ENCODE measurements at regions not wholly inside any gene's neighbourhood (a gene's known extent, or its start where the extent isn't known, plus 50 kb on each side); places are given as distances from the start of the nearest gene placed in this dataset.
"Not testable (repeated sequence)": the region's sequence is repeated elsewhere in the genome, so short reads cannot be mapped to it uniquely, and the experiment has no call there.

DNA sequence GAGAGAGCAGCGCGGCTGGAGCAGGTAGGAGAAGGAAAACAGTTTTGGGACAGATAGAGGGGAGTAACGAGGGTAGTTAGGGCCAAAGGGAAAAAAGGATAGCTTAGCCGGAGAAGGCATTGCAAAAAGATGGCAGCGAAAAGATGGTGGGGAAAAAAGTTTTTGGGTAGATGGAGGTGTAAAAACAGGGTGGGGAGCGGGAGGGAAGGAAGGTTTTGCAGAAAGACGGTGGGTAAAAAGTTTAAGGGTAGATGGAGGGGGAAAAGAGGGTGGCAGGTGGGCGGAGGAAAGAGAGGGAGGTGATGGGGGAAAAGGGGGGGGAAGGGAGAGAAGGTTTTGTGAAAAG is 174.2 kb downstream of the USP22 start:
- H3K27ac Mint-ChIP-seq; H3K4me1 Mint-ChIP-seq (ENCODE audit: low read depth); H3K36me3 Mint-ChIP-seq (ENCODE audit: low read depth); H3K4me3 Mint-ChIP-seq; H3K9me3 Mint-ChIP-seq: not testable (repeated sequence)
- peaks cover 21% of the 10 kb centered on the region for H3K27me3 Mint-ChIP-seq (ENCODE audit: low read depth)

DNA sequence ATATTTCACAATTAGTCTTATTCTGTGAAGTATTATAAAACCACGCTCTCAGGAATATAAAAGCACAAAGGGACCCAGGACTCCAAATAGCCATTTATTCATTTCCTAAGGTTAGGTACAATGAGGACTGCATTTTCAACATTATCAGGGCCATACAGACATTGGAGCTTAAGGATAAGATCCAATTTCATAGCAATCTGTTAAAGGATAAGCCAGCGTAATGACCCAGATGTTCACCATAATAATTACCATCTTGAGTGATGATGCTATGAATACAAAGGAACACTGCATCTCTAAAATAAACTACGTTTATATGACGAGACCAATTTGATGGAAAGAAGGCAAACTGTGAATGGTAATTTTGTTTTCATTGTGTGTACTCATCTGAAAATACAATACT is 169.6 kb downstream of the USP22 start:
- not testable (repeated sequence) for H3K36me3 Mint-ChIP-seq (ENCODE audit: low read depth); H3K27ac Mint-ChIP-seq; H3K4me1 Mint-ChIP-seq (ENCODE audit: low read depth); H3K9me3 Mint-ChIP-seq; H3K4me3 Mint-ChIP-seq
- peaks cover 33% of the 10 kb centered on the region for H3K27me3 Mint-ChIP-seq (ENCODE audit: low read depth)

DNA sequence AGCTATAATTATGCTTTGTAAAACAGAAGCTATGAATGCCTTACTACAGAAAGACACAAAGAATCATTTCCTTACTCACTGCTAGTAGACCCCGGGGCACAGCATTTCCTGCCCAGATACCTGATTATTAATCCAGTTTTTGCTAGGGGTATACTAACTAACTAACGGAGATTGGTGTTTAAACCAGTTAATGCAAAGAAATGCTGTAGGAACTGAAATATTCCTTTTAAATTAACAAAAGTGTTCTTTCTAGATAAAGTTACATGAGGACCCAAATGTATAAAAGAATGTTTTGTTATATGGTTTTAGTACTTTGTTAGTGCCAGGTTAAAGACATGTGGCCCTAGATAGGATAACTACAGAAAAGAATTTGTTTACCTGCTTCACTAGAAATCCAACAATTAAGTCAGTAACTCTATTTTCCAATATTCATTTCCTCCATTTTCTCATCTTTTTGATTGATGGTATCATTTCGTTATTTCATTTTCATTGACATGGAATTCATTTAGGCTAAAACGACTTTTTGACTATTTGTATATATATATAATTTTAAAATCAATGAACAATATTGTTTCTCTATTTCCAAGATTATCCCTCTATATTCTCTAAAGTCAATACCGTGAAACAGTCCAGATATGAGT is 169.0 kb downstream of the USP22 start:
- H3K36me3 Mint-ChIP-seq (ENCODE audit: low read depth); H3K27ac Mint-ChIP-seq; H3K4me3 Mint-ChIP-seq; H3K4me1 Mint-ChIP-seq (ENCODE audit: low read depth); H3K9me3 Mint-ChIP-seq: not testable (repeated sequence)
- peaks cover 39% of the 10 kb centered on the region for H3K27me3 Mint-ChIP-seq (ENCODE audit: low read depth)

DNA sequence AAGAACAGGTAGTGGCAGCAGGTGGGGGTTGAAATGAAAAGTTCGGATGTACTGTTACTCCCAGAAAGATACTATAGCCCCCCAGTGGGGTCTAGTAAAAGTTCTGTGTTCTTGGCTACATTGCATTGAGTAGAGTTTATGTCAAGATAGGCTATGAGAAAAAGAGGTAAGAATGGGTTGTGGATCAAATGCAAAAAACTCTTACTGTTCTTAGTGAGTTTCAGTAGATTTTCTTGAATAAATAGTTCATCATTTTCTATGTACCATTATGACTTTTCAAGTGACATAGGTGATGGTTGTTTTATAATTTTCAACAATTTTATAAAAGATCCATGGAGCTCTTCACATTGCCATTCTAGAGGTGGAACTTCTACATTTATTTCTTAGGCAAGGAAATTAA is 165.4 kb downstream of the USP22 start:
- H3K27me3 Mint-ChIP-seq (ENCODE audit: low read depth): peaks cover 46% of the 10 kb centered on the region
- H3K36me3 Mint-ChIP-seq (ENCODE audit: low read depth); H3K27ac Mint-ChIP-seq; H3K4me1 Mint-ChIP-seq (ENCODE audit: low read depth); H3K4me3 Mint-ChIP-seq; H3K9me3 Mint-ChIP-seq: not testable (repeated sequence)

DNA sequence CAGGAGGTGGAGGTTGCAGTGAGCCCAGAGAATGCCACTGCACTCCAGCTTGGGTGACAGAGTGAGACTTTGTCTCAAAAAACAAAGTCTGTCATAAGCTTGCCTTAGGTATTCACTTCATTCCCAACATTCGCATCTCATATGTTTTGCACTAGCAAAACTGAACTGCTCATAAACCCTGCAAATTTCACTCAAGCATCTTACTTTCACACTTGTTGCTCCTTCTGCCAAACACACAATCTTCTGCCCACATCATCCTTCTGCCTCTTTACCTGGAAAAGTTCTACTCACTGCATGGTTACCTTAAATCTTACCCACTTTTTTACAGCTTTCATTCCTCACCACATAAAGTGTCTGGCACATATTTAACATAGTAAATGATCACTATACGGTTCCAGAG is 152.5 kb downstream of the USP22 start:
- Mint-ChIP-seq H3K4me1 (ENCODE audit: low read depth) (no peaks in the 10 kb centered on the region), H3K4me3 (no peak overlapping the region), H3K27ac (no peak overlapping the region), H3K27me3 (ENCODE audit: low read depth) (peaks cover 31% of the 10 kb centered on the region), H3K9me3 (no peaks in the 10 kb centered on the region), H3K36me3 (ENCODE audit: low read depth) (no peaks in the 10 kb centered on the region)

DNA sequence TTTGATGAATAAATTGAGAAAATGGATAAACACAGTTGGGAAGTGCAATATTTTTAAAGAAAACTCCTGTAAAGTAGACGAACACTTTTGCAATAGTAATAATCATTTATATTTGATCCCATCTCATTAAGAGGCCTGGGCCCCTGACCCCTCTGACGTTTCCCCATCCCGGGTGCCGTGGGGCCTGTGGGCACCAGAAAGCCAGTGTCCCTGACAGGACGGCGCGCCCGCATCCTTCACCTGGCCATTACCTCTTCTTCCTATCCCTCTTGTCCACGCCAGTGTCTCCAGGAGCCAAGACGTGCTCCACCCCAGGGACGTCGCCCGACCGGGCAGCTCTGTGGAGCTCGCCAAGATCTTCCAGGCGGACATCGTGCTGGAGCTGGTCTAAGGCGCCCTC is 147.4 kb downstream of the USP22 start:
- not testable (repeated sequence) for H3K27ac Mint-ChIP-seq; H3K9me3 Mint-ChIP-seq; H3K4me3 Mint-ChIP-seq; H3K27me3 Mint-ChIP-seq (ENCODE audit: low read depth); H3K4me1 Mint-ChIP-seq (ENCODE audit: low read depth); H3K36me3 Mint-ChIP-seq (ENCODE audit: low read depth)

DNA sequence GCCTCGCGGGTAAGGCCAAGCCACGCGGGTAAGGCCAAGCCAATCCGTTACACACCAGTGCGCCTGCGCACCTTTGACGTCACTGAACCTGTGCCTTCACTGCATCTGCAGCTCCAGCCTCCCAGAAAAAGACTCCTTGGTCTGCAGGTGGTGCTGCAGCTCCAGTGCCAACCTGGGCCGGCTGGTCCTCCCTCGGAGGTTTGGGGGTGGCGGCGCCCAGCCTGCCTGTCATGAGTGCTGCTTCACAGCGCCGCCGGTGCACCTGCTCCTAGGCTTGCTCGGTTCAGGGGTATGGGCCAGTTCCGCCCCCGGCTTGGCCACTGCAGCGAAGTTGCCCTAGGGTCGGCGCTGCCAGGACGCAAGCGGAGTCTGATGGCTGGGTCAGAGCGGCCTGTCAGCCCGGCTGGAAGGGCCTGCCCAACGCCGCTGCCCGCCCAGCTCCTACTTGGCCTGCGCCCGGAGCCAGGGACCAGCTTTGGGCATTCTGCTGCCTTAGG is 146.6 kb downstream of the USP22 start:
- H3K36me3 Mint-ChIP-seq (ENCODE audit: low read depth): no peaks in the 10 kb centered on the region
- H3K27ac Mint-ChIP-seq: no peak overlapping the region
- no peaks in the 10 kb centered on the region for H3K27me3 Mint-ChIP-seq (ENCODE audit: low read depth)
- H3K4me1 Mint-ChIP-seq (ENCODE audit: low read depth): peaks cover 3% of the 10 kb centered on the region
- H3K9me3 Mint-ChIP-seq: no peaks in the 10 kb centered on the region
- H3K4me3 Mint-ChIP-seq: no peak overlapping the region

DNA sequence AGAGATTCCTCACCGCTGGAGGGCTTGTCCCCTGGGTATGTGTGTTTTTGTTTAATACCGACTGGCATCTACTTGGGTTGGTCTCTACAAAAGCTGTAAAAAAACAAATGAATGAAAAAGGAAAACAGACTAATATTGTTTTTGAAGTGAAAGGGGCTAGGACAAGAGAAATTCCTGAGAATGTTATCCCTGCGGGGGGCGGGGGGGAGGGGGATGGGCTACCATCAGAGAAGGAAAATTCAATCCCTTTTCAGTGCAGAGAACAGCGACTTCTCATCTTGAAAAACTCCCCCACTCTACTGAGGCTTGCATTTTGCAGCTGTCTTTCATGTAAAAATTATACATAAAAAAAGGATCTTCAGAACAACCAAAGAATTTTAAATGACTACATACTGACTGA is 144.1 kb downstream of the USP22 start:
- peaks cover 20% of the 10 kb centered on the region for H3K27me3 Mint-ChIP-seq (ENCODE audit: low read depth)

DNA sequence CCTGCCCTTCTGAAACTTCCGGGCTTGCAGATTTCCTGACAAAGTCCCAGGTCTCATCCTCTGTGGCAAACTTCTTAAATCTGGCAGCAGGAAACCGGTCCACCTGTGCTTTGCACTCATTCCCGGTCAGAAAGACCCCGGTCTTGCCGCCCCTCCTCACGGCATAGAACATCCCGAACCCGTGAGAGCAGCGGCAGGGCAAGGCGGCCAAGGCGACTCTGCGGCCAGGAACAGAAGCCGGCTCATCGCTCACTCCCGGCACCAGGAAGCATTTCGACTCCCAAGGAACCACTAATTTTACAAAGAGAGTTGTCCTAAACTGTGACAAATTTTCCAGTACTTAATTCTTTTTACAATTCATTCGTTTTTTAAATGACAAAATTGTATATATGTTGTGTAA is 140.3 kb downstream of the USP22 start:
- peaks cover 45% of the 10 kb centered on the region for H3K27me3 Mint-ChIP-seq (ENCODE audit: low read depth)
- H3K9me3 Mint-ChIP-seq; H3K4me1 Mint-ChIP-seq (ENCODE audit: low read depth); H3K27ac Mint-ChIP-seq; H3K36me3 Mint-ChIP-seq (ENCODE audit: low read depth); H3K4me3 Mint-ChIP-seq: not testable (repeated sequence)

More for the DNA sequence above, 144.1 kb downstream of the USP22 start:
- not testable (repeated sequence) for H3K36me3 Mint-ChIP-seq (ENCODE audit: low read depth); H3K4me3 Mint-ChIP-seq; H3K4me1 Mint-ChIP-seq (ENCODE audit: low read depth); H3K9me3 Mint-ChIP-seq; H3K27ac Mint-ChIP-seq

DNA sequence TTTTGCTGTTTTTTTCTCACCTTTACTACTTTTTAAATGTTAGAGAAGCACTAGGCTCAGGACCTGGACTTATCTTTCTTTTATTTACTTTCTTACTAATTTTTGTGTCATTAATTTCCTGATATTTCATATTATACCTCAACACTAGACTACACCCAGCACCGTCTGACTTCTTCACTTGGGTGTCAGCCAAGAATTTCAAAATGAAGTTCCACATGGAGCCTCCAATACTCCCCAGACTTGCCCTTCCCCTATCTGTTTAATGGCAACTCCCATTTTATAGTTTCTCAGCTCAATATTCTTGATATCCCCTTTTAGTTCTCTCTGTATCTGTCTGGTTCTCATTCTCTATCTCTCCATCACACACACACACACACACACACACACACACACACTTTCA is 139.3 kb downstream of the USP22 start:
- peaks cover 45% of the 10 kb centered on the region for H3K27me3 Mint-ChIP-seq (ENCODE audit: low read depth)
- not testable (repeated sequence) for H3K36me3 Mint-ChIP-seq (ENCODE audit: low read depth); H3K4me1 Mint-ChIP-seq (ENCODE audit: low read depth); H3K27ac Mint-ChIP-seq; H3K9me3 Mint-ChIP-seq; H3K4me3 Mint-ChIP-seq

DNA sequence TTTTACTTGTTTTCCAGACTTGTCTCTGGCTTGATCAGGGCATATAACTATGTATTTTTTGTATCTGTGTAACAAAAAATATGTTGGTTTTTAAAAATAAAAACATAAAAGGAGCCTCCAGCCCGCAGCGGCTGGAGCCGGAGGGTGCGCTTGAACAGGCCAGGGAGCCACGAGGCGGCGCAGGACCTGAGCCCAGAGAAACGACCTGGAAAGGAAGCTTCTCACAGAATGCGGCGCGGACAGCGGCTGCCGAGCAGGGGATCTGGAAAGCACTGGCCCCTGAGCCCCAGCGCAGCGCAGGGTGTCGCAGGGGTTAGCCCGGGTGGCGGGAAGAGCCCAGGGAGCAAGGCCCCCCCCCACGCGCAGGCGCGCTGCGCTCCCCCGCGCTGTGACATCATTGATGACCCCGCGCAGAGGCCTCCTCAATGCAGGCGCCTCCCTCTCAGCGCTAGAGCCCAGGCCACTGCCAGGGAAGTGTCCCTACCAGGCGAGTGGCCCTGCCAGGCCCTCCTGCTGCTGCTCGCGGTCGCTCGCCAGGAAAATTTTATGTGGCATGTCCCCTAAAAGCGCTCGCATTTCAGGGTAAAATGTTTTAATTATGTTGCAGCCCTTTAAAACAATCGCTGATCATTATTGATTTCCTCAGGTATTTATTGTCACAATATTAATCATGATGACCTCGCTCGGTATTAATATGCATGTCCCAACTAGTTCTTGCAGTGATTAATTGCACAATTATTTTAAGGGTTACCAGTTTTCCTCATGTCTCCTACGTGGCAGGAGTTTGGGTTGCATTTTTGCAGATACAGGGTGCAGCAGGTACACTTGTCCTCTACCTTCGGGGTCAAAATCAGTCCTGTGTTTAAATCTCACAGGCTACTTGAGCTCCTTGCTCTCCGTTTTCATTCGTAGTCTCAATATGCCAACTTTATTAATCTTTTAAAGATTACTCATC is 134.2 kb downstream of the USP22 start:
- Mint-ChIP-seq H3K36me3 (ENCODE audit: low read depth) (no peaks in the 10 kb centered on the region), H3K27me3 (ENCODE audit: low read depth) (peaks cover 26% of the 10 kb centered on the region), H3K9me3 (no peaks in the 10 kb centered on the region), H3K4me1 (ENCODE audit: low read depth) (peaks cover 5% of the 10 kb centered on the region), H3K4me3 (peak overlapping the region; percentile 80), H3K27ac (peak overlapping the region; percentile 69)

DNA sequence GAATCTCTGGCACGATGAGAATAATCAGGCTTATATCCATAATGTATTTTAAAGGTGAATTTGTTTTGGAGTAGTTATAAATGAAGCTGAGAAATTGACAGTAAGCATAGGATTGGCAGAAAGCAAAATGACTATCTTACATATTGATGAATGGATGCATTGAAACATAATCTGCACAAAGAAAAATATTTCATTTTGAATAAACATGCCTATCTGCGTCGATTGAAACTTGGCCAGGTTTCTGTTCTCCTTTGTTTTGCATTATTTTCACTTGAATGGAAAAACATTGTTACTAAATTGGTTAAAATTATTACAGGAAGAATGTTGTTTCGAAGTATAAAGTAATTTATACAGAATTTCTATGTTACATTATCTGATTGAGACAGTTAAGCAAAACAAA is 128.2 kb downstream of the USP22 start:
- H3K4me1 Mint-ChIP-seq (ENCODE audit: low read depth): no peaks in the 10 kb centered on the region
- H3K27me3 Mint-ChIP-seq (ENCODE audit: low read depth): peaks cover 9% of the 10 kb centered on the region
- H3K9me3 Mint-ChIP-seq: peaks cover 7% of the 10 kb centered on the region
- no peak overlapping the region for H3K27ac Mint-ChIP-seq
- no peaks in the 10 kb centered on the region for H3K36me3 Mint-ChIP-seq (ENCODE audit: low read depth)
- no peak overlapping the region for H3K4me3 Mint-ChIP-seq

DNA sequence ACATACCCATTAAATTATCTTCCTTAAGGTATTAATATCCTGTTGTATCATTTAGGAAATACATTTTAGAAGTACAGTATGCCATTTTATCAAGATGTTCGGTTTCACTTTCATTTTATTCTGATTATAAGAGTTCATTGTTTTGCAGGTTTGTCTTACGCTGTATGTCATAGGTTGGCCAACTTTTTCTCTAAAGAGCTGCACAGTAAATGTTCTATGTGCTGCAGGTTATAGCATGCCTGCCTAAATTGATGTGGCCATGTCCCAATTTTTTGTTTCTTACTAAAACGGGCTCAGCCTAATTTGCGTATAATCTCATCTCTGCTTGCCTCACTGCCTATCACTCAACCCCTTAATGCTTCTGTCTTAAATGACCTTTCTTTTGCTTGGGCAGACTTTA is 126.4 kb downstream of the USP22 start:
- Mint-ChIP-seq H3K4me3 (no peak overlapping the region), H3K27ac (no peak overlapping the region), H3K36me3 (ENCODE audit: low read depth) (no peaks in the 10 kb centered on the region), H3K4me1 (ENCODE audit: low read depth) (no peaks in the 10 kb centered on the region), H3K27me3 (ENCODE audit: low read depth) (peaks cover 20% of the 10 kb centered on the region), H3K9me3 (peaks cover 7% of the 10 kb centered on the region)

DNA sequence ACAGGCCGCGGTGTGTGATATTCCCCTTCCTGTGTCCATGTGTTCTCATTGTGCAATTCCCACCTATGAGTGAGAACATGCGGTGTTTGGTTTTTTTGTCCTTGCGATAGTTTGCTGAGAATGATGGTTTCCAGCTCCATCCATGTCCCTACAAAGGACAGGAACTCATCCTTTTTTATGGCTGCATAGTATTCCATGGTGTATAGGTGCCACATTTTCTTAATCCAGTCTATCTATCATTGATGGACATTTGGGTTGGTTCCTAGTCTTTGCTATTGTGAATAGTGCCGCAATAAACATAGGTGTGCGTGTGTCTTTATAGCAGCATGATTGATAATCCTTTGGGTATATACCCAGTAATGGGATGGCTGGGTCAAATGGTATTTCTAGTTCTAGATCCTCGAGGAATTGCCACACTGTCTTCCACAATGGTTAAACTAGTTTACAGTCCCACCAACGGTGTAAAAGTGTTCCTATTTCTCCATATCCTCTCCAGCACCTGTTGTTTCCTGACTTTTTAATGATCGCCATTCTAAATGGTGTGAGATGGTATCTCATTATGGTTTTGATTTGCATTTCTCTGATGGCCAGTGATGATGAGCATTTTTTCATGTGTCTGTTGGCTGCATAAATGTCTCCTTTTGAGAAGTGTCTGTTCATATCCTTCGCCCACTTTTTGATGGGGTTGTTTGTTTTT is 125.1 kb downstream of the USP22 start:
- H3K36me3 Mint-ChIP-seq (ENCODE audit: low read depth); H3K9me3 Mint-ChIP-seq; H3K27ac Mint-ChIP-seq; H3K4me1 Mint-ChIP-seq (ENCODE audit: low read depth); H3K4me3 Mint-ChIP-seq: not testable (repeated sequence)
- peaks cover 26% of the 10 kb centered on the region for H3K27me3 Mint-ChIP-seq (ENCODE audit: low read depth)
